Smooth muscle cell (in vitro differentiated cells): ENCODE measurements at regions not wholly inside any gene's neighbourhood (a gene's known extent, or its start where the extent isn't known, plus 50 kb on each side); places are given as distances from the start of the nearest gene placed in this dataset.
"Not testable (repeated sequence)": the region's sequence is repeated elsewhere in the genome, so short reads cannot be mapped to it uniquely, and the experiment has no call there.

Source experiments
- DNase-seq: peaks from one replicate; lab custom pipeline; 2025; ENCODE audit not compliant: unreplicated experiment; lab: John Stamatoyannopoulos, UW
- H2AFZ ChIP-seq: fragments of 200-600 bp; sonication (generic); 2 replicates; pipeline ENCODE4 v1.6.0; 2016; ENCODE audit warnings: antibody characterized with exemption, low read depth, mild to moderate bottlenecking
- H3F3A ChIP-seq: fragments of 200-600 bp; sonication (generic); 2 replicates; pipeline ENCODE4 v1.6.0; 2017; ENCODE audit warnings: antibody characterized with exemption, low read depth
- H3K27ac ChIP-seq: fragments of 200-600 bp; sonication (generic); 2 replicates; pipeline ENCODE4 v1.5.1; 2016; ENCODE audit warnings: low read depth, mild to moderate bottlenecking
- H3K27me3 ChIP-seq: fragments of 200-600 bp; sonication (generic); 2 replicates; pipeline ENCODE4 v1.6.1; 2016; ENCODE audit warnings: low read depth, mild to moderate bottlenecking
- H3K36me3 ChIP-seq: fragments of 200-600 bp; sonication (generic); 2 replicates; pipeline ENCODE4 v1.5.1; 2016; ENCODE audit warnings: low read depth
- H3K4me1 ChIP-seq: fragments of 200-600 bp; sonication (generic); 2 replicates; pipeline ENCODE4 v1.5.1; 2016; ENCODE audit warnings: low read depth
- H3K4me2 ChIP-seq: fragments of 200-600 bp; sonication (generic); 2 replicates; pipeline ENCODE4 v1.6.0; 2016; ENCODE audit warnings: mild to moderate bottlenecking
- H3K4me3 ChIP-seq: fragments of 200-600 bp; sonication (generic); 2 replicates; pipeline ENCODE4 v1.5.1; 2016; ENCODE audit warnings: mild to moderate bottlenecking
- H3K79me2 ChIP-seq: fragments of 200-600 bp; sonication (generic); 2 replicates; pipeline ENCODE4 v1.6.0; 2016; ENCODE audit warnings: low read depth, mild to moderate bottlenecking
- H3K9ac ChIP-seq: fragments of 200-600 bp; sonication (generic); 2 replicates; pipeline ENCODE4 v1.6.0; 2016; ENCODE audit warnings: low read depth
- H3K9me3 ChIP-seq: fragments of 200-600 bp; sonication (generic); replicated peaks from 2 replicates; pipeline ENCODE4 v1.5.1; 2016; ENCODE audit warnings: low read depth
- H4K20me1 ChIP-seq: fragments of 200-600 bp; sonication (generic); 2 replicates; pipeline ENCODE4 v1.6.0; 2016; ENCODE audit warnings: low read depth
- WGBS: methylation state at CpG from one replicate; pipeline ENCODE4 v1.1.7; 2016; ENCODE audit warnings: low lambda C conversion rate; 5-methylcytosine and 5-hydroxymethylcytosine counted together
- TF ChIP-seq, protein P1 (sequence below): fragments of 200-600 bp; sonication (generic); IDR thresholded peaks from 2 replicates; pipeline ENCODE4 v1.5.1; 2017; ENCODE audit warnings: borderline replicate concordance, mild to moderate bottlenecking, antibody characterized with exemption; ENCODE audit not compliant: insufficient read depth, poor library complexity, severe bottlenecking

DNA sequence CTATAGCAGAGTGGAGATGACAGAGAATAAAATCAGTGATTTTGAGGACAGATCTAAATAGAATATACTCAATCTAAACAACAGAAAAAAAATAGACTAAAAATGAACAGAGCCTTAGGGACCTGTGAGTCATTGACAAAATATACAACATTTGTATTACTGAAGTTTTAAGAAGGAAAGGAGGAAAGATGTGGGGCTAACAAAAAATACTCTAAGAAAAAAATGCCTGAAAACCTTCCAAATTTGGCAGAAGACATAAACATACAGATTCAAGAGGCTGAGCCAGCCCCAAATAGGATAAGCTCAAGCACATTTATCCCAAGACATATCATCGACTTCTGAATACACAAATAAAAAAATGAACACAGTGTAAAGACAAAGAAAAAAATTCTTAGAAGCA, 123.6 kb upstream of the INTU start:
- Histone ChIP-seq H3K36me3 (no peaks in the 10 kb centered on the region), H3K4me2 (no peak overlapping the region), H2AFZ (no peak overlapping the region), H3K9me3 (no peaks in the 10 kb centered on the region), H4K20me1 (no peaks in the 10 kb centered on the region), H3K27ac (no peak overlapping the region), H3K4me3 (no peak overlapping the region), H3F3A (no peaks in the 10 kb centered on the region), H3K9ac (no peak overlapping the region), H3K79me2 (no peaks in the 10 kb centered on the region), H3K4me1 (peaks cover 6% of the 10 kb centered on the region), H3K27me3 (no peaks in the 10 kb centered on the region)
- TF ChIP-seq, protein P1, sequence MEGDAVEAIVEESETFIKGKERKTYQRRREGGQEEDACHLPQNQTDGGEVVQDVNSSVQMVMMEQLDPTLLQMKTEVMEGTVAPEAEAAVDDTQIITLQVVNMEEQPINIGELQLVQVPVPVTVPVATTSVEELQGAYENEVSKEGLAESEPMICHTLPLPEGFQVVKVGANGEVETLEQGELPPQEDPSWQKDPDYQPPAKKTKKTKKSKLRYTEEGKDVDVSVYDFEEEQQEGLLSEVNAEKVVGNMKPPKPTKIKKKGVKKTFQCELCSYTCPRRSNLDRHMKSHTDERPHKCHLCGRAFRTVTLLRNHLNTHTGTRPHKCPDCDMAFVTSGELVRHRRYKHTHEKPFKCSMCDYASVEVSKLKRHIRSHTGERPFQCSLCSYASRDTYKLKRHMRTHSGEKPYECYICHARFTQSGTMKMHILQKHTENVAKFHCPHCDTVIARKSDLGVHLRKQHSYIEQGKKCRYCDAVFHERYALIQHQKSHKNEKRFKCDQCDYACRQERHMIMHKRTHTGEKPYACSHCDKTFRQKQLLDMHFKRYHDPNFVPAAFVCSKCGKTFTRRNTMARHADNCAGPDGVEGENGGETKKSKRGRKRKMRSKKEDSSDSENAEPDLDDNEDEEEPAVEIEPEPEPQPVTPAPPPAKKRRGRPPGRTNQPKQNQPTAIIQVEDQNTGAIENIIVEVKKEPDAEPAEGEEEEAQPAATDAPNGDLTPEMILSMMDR, result no peak
- DNase-seq, result no peak
- WGBS, result 100% methylated on average over 1 of the region's 1 CpG

DNA sequence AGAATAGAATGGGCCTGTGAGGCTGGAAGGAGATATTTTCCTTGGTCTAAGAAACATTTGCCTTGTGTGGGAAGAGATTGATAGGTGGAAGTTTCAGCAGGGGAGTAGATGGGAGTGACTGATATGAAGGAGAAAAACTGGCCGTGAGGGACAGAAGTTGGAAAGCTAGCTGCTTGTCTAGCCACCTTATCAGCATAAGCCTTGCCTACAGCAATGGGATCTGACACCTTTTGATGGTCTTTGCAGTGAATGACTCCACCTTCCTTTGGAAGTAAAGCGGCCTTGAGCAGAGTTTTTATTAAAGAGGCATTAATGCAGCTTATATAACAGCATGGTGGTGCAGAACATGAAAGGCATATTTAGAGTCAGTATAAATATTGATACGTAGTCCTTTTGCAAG, 120.1 kb upstream of the INTU start:
- not testable (repeated sequence) for H3K79me2 ChIP-seq, H3K9ac ChIP-seq, H3F3A ChIP-seq, H4K20me1 ChIP-seq, H3K27ac ChIP-seq, H3K36me3 ChIP-seq, H3K9me3 ChIP-seq, DNase-seq, H3K4me2 ChIP-seq, H3K27me3 ChIP-seq, H3K4me1 ChIP-seq, H3K4me3 ChIP-seq, H2AFZ ChIP-seq
- 76% methylated on average over 3 of the region's 3 CpGs for WGBS

- H2AFZ ChIP-seq, H3K79me2 ChIP-seq, DNase-seq, H3K9ac ChIP-seq, H3K4me2 ChIP-seq, H3K4me3 ChIP-seq, H3K27me3 ChIP-seq, H3K36me3 ChIP-seq, H4K20me1 ChIP-seq, H3K27ac ChIP-seq, H3F3A ChIP-seq, H3K4me1 ChIP-seq, H3K9me3 ChIP-seq: not testable (repeated sequence)
- WGBS, result 64% methylated on average over 7 of the region's 7 CpGs
These were observed 117.5 kb upstream of the INTU start for GRCh38 chr4:127515259-127515658.

DNA sequence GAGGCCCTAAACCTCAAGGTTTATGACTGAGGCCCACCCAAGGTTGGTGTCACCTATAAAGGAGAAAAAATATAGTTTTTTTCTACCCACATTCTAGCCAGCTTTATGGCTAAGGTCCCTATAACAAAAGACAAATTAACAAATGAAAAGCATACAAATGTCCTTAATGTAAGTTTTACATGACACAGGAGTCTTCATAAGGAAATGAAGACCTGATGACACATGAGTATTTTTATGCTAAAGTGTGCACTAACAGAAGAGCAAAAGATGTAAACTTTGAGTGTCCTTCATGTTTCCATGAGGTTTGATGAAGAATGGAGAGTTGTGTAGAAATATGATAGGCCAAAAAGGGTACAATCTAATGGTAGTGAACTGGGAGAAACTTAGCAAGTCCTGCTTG, 114.7 kb upstream of the INTU start:
- H3K4me3 ChIP-seq, result no peak overlapping the region
- H3K36me3 ChIP-seq, result no peaks in the 10 kb centered on the region

DNA sequence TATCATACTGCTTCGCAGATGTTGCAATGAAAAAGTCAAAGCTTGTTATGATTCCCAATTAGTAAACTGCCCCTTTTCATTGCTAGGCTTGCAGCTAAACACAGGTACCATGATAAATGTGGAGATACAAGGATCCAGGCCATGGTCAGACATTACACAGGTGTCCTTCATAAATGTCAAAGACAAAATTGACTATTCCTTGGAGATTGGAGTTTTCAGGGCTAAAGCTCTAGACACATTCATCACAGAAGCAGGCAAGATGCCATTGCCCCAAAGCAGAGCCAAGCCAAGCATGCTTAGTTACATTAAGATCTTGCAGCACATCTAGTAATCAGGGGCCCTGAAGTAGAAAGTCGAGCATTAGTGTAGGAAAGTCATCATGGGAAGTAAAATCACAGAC, 111.3 kb upstream of the INTU start:
- Histone ChIP-seq H3K4me3 (no peak overlapping the region), H2AFZ (no peak overlapping the region), H3K4me2 (no peak overlapping the region), H3K9ac (no peak overlapping the region), H3K27me3 (no peaks in the 10 kb centered on the region), H3K79me2 (no peaks in the 10 kb centered on the region), H3F3A (no peaks in the 10 kb centered on the region), H3K36me3 (no peaks in the 10 kb centered on the region), H3K27ac (no peak overlapping the region), H4K20me1 (no peaks in the 10 kb centered on the region), H3K4me1 (peaks cover 7% of the 10 kb centered on the region), H3K9me3 (no peaks in the 10 kb centered on the region)
- DNase-seq, result no peak
- 81% methylated on average over 2 of the region's 2 CpGs for WGBS
- TF ChIP-seq, protein P1, result no peak

More for the DNA sequence above, 114.7 kb upstream of the INTU start:
- TF ChIP-seq, protein P1, result no peak
- DNase-seq, result no peak
- Histone ChIP-seq H3K9ac (no peak overlapping the region), H3K4me2 (no peak overlapping the region), H4K20me1 (no peaks in the 10 kb centered on the region), H3F3A (no peaks in the 10 kb centered on the region), H3K79me2 (no peaks in the 10 kb centered on the region), H3K27ac (no peak overlapping the region), H2AFZ (no peak overlapping the region), H3K27me3 (no peaks in the 10 kb centered on the region), H3K4me1 (no peaks in the 10 kb centered on the region), H3K9me3 (no peaks in the 10 kb centered on the region)
